NCI-H345 treated with DMSO at 0.1 percent for 48 hours (cell line): ENCODE measurements at regions not wholly inside any gene's neighbourhood (a gene's known extent, or its start where the extent isn't known, plus 50 kb on each side); places are given as distances from the start of the nearest gene placed in this dataset.
"Not testable (repeated sequence)": the region's sequence is repeated elsewhere in the genome, so short reads cannot be mapped to it uniquely, and the experiment has no call there.

ENCODE experiments used
- DNase-seq: peaks from one replicate; lab custom pipeline; 2025; ENCODE audit not compliant: unreplicated experiment; lab: John Stamatoyannopoulos, UW

- no peak for DNase-seq
Observed at GRCh38 chr1:157460381-157460780, 91.9 kb downstream of the FCRL5 start.

GRCh38 chr1:157457279-157457678 lies 95.0 kb downstream of the FCRL5 start:
- no peak for DNase-seq

GRCh38 chr1:157455318-157455717 lies 97.0 kb downstream of the FCRL5 start:
- DNase-seq: no peak

- no peak for DNase-seq
Observed at GRCh38 chr1:157450106-157450505, 102.2 kb downstream of the FCRL5 start.

DNA sequence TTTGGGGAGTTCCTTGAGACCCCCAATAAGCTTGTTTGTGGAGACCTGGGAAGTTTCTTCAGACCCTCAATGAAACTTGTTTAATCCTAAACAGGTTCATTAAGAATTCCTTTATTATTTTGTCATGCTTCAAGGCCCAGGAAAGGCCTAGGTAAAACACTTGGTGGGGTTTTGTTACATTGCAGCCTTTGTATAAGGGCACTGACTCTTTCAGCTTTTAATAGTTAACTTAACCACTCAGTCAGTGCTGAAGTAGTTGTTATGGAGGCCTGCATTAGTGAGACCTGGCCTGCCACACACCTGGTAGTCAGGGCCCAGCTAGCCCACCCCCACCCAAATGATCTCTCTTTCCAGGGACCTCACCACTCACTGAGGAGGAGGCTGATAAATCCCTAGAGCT lies 103.7 kb downstream of the FCRL5 start:
- no peak for DNase-seq

- not testable (repeated sequence) for DNase-seq
Observed at GRCh38 chr1:157446356-157446755, 106.0 kb downstream of the FCRL5 start.

- not testable (repeated sequence) for DNase-seq
Observed at GRCh38 chr1:157445616-157446140, 106.6 kb downstream of the FCRL5 start.

- no peak for DNase-seq
Observed at GRCh38 chr1:157442065-157442464, 110.2 kb downstream of the FCRL5 start.

- DNase-seq: no peak
Observed at GRCh38 chr1:157439302-157439954, 112.9 kb downstream of the FCRL5 start.

- DNase-seq: no peak
Observed at GRCh38 chr1:157438613-157439012, 113.7 kb downstream of the FCRL5 start.

DNA sequence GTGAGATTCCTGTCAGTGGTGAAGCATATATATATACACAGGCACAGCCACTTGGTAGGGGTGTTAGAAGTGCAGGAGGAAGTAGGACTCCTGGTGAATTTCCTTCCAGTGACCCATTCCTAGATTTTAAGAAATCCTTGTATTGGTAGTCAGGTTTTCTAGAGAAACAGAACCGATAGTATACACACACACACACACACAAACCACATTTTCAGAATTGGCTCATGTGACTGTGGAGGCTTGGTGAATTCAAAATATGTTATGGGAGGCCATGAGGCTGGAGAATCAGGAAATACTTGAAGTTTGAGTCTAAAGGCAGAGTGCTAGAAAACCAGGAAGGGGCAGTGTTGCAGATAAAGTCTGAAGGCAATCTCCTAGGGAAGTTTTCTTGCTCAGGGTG lies 114.2 kb downstream of the FCRL5 start:
- DNase-seq: no peak

DNA sequence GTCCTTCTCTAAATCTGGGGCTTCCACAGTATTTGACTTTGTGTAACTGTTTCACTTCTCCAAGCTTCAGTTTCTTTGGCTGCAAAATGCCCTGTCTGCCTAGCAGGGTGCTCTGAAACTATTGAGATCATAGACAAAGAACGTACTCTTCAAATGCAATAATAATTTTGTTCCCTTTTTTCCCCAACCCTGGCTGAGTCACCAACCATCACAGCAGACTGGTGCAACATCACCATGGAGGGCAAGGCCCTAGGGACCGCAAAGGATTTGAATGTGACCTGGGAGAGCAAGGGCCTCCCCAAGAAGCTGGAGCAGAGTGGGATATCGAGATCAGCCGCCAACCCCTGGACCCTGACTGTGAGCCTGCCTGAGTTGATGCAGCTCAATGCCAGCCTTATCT lies 115.0 kb downstream of the FCRL5 start:
- no peak for DNase-seq

DNA sequence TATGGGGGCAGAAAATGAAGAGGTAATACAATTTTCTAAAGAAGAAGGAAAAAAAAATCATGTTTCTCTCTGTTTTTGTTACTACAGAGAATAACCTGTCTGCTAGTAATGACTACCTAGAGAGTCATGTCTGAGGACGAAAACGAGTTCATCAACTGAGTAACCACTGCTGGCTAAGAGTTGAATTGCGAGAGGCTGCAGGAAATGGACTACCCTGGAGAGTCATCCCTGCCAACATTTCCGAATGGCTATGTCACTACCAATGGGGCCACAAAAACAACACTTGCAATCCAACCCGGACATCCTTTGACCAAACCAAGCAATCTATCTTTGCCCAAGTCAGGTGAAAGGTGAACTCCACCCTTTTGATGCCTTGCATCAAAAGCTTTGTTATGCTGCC lies 120.6 kb downstream of the FCRL5 start:
- DNase-seq: no peak

GRCh38 chr1:157429601-157430240 lies 122.6 kb downstream of the FCRL5 start:
- DNase-seq: no peak

GRCh38 chr1:157423764-157424163 lies 128.6 kb downstream of the FCRL5 start:
- DNase-seq: not testable (repeated sequence)

DNA sequence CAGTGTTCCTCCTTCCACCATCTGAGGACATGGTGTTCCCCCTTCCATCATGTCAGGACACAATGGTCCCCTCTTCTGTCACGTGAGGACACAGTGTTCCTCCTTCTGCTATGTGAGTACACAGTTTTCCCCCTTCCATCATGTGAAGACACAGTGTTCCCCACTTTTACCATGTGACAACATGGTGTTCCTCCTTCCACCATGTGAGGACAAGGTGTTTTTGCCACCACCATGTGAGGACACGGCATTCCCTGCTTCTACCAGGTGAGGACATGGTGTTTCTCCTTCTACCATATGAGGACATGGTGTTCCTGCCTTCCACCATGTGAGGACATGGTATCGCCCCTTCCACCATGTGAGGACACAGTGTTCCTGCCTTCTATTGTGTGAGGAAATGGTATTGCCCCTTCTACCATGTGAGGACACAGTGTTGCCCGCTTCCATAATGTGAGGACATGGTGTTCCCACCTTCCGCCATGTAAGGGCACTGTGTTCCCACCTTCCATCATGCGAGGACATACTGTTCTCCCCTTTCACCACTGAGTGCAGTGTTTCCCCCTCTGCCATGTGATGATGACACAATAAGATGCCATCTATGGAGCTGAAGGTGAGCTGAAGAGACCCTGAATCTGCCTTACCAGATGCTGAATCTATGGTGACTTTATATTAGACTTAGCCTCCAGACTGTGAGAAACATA lies 132.3 kb downstream of the FCRL5 start:
- DNase-seq: no peak

DNA sequence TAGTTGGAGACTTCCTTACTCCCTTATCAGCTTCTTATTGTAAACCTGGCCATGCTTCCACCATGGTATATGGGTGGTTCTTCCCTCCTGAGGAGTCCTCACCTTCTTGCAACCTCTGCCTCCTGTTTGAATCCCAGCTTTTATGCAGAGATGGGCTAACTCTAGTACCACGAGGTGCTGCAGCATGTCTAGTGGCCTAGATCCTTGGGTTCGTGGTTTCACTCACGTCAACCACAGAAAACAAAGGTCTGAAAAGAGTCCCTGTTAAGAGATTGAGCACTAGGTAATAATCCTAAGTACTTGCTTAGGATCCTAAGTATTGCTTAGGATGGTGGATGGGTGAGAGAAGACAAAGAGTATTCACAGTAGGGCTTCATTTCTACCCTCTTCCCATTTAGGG lies 133.7 kb downstream of the FCRL5 start:
- DNase-seq: no peak

GRCh38 chr1:157418231-157418630 lies 134.1 kb downstream of the FCRL5 start:
- DNase-seq: no peak

GRCh38 chr1:157415661-157416060 lies 136.7 kb downstream of the FCRL5 start:
- DNase-seq: no peak

DNA sequence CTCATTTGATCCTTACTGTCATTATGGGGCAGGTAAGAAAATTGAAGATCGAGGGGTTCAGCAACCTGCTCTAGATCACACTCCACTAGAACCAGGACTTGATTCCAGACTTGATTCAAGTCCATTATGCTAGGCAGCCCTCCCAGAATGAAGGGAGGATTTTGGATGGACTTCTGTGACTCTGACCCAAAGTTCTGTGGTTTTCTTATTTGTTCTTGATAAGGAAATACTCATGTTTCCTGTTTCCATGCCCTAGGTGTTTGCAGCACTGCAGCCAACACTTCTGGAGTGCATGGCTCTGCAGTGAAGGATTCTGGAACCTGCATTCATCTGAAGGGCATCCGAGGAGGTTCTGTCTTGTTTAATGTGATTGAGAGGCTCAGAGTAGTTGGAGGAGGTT lies 140.0 kb downstream of the FCRL5 start:
- no peak for DNase-seq

DNA sequence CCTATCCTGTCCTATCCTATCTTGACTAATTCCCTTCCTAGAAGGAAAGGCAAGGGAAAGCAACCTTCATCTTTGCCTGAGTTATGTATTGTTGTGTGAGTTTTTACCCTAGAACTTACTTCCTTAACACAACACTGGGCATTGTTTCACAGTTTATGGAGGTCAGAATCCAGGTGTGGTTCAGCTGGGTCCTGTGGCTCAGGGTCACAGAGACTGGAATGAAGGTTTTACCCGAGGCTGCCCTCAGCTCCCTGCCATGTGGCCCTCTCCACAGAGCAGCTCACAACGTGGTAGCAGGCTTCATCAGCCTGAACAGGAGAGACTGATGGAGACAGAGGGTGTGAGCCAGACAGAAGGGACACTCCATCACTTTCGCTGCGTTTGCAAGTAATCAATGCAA lies 140.5 kb downstream of the FCRL5 start:
- DNase-seq: no peak

DNA sequence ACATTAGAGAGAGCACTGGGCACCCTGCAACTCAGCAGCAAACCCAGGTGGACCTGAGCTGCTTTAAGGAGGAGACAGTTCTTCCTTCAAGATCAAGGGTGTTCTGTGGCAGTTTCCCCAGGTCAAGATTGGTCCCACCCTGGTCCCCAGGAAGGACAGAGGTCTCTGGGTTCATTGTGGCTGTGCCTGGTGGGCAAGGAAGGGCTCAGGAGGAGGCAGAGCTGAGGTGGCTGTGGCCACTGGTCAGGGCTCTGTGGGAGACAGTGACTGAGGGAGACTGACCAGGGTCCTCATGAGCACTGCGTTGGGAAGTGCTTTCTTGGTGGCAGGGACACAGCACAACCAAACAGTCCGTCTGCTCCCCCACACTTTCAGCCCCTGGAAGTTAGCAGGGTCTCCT lies 141.3 kb downstream of the FCRL5 start:
- no peak for DNase-seq
